Fibroblast of the conjunctiva (primary cell): ENCODE measurements at regions not wholly inside any gene's neighbourhood (a gene's known extent, or its start where the extent isn't known, plus 50 kb on each side); places are given as distances from the start of the nearest gene placed in this dataset.

ENCODE experiments used
- DNase-seq: peaks from one replicate; pipeline ENCODE4 v3.0.0-alpha.2; 2010; ENCODE audit warnings: low read depth

GRCh38 chr2:120828829-120829632 is 93.4 kb downstream of the GLI2 start:
- no peak for DNase-seq

DNA sequence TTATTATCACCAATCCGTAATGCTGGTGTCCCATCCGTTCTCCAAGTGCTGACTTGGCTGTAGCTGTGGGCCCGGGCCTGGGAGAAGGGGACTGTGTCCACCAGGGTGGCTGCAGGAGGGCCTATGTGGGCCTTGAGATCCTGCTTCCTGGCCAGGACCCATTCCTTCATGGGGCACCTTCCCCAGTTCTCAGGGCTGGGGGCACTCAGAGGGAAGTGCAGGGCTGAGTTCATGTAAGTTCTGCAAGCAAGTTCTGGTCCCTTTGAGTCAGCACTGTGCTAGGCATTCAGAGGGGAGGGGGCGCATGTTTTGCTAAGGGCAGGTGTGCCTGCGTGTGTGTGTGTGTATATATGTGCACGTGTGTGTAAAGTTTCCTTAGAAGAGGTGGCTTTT is 94.0 kb downstream of the GLI2 start:
- no peak for DNase-seq

- DNase-seq: no peak
These were observed 94.6 kb downstream of the GLI2 start for GRCh38 chr2:120830096-120830830.

GRCh38 chr2:120831086-120831485 is 95.4 kb downstream of the GLI2 start:
- no peak for DNase-seq

DNA sequence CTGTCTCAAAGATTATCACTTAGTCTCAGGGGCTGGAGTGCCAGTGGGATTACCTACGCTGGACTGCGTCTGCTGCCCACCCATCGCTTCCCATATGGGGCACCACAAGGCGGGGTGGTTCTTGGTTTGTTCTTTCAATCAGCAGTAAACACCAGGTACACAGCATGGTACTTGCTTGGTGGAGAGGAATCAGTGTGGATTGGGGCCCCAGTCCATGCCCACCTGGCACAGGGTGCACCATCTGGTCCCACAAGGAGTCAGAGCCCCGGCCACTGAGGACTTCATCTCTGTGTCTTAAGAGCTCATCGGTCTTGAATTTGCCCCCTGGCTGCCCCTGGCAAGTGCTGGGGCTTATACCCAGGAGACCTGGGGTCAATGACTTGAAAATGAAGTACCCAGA is 96.2 kb downstream of the GLI2 start:
- no peak for DNase-seq

DNA sequence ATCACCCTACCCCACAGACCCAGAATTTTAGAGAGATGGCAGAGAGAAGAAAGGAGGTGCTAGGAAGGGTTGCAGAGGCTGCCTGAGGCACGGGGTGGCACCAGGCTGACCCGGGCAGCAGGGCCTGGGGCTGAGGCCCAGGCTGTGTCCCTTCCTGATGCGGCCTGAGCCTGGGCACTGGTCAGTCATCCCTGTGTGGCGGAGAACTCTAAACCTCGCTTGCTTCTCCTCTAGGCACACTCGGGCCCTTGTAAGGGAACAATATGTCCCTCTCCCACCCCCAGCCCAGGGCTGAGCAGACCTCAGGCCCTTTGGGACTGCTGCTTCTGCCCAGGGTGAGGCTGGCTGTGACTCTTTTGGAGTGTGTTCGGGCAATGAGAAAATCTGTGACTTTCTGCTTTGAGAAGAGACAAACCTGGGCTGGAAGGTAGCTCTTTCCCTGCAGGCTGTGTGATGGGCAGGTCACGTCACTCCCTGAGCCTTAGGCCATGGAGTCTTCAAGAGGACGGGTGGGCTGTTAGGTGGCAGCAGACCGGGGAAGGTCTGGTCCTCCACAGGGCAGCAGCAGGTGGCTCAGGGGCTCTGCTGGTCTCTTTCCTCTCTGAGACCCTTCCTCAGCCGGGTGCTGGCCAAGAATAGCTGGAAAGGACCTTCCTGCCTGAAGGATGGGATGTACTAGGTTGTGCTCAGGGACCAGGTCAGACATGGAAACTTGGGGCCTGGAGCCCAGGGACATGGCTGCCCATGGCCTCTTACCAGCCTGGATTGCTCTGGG is 96.8 kb downstream of the GLI2 start:
- DNase-seq: no peak

GRCh38 chr2:120833127-120833675 is 97.5 kb downstream of the GLI2 start:
- DNase-seq: no peak

GRCh38 chr2:120834206-120834605 is 98.5 kb downstream of the GLI2 start:
- DNase-seq: no peak

GRCh38 chr2:120836281-120836680 is 100.6 kb downstream of the GLI2 start:
- DNase-seq: no peak

- DNase-seq: no peak
These were observed 105.3 kb downstream of the GLI2 start for GRCh38 chr2:120840795-120841487.

DNA sequence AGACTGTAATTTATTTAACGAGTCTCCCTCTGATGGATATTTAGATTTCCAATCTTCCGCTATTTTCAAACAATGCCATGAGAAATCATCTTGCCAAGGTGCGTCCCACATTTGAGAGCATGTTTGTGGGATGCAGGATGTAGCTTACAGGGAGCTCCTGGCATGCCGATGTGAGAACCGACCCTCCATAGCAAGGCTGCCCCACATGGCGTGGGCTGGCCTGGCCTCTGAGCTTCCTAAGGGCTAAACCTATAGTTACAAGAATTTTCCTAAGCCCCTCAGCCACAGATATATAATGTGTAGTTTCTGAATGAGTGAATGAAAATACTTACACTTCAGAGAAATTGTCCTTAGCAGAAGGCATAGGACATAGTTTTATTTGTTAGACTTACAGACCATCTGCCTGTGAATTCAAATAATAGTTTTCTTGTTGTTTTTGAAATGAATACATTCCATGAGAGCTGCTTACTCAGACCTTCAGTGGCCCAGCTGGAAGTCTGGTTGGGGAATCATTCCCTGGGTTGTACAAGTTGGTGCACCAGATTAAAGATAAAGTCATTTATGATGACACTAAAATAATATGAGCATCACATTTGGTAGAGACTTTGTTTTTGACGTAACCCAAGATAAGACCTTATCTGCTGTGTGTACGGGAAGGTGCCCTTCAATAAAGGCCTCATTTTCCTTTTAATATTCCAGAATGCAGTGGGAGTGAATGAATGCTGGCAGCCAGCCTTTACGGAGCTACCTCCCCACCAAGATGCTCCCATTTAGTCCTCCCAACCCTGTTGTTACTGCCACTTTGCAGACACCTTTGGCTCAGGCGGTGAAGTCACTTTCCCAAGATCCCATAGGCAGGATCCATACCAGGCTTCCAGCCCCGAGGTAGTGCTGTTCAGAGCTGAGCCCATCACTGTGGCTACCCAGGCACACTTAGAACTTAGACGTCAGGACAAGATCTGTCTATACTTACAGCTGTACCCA is 107.1 kb downstream of the GLI2 start:
- DNase-seq: no peak

- DNase-seq: no peak
These were observed 108.5 kb downstream of the GLI2 start for GRCh38 chr2:120844070-120844738.

DNA sequence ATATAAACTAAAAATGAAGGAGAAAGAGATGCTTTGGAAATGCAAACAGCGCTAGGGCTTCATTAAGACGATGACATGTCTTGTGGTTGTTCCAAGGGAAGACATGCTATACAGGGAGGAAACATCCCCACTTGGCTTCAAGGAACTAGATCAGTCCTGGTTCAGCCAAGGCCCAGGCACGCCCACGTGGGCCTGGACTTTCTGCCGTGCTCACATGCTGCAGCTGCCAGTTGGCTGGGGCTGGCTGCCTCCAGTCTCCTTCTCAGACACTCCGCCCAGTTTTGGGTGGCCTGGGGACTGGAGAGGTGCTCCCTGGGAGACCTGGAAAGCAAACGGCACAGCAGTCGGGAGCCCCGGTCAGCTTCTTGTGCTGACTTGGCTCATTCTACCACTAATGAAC is 109.6 kb downstream of the GLI2 start:
- DNase-seq: no peak

GRCh38 chr2:120846406-120847095 is 110.9 kb downstream of the GLI2 start:
- no peak for DNase-seq

DNA sequence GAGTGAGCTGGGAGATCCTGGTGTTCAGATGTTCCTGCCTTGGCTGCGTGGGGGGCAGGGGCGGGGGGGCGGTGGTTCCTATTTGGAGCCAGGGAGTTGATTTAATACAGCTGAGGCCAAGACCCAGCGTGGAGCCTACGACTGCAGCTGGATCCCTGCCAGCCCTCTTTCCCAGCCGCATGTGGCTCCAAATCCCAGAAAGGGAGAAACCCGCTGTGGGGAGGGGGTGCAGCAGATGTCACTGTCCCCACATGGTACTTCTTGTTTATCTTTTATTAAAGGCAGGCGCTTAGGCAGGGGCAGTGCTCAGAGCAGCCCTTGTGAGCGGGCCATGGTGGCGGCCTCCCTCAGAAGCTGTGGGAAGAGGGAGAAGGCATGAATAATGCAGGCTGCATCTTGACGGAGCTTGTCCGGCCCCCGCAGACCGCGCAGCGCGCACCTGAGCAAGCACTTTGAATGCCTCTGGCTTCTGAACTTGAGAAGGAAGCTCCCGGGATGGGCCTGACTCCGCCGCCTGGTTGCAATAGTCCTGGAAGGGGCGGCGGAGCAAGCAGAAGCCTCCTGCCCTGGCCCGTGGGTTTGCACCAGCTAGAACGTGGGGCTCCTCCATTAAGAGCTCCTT is 112.1 kb downstream of the GLI2 start:
- no peak for DNase-seq

DNA sequence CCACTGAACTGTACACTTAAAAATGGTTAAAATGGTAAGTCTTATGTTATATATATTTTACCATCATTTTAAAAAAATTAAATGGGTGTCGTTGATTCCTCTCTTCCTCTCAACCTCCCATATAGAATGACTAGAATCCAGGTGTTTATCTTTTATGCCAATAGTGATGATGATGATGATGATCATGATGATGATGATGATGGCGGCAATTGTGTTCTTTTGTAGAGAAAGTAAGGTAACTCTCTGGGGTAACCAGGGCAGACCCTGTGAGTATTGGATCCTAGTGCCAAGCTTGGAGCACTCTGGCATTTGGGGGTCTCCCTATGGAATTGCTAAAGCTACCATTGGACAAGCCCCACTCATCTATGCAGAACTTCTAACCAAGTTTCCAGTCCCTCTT is 113.6 kb downstream of the GLI2 start:
- DNase-seq: no peak

DNA sequence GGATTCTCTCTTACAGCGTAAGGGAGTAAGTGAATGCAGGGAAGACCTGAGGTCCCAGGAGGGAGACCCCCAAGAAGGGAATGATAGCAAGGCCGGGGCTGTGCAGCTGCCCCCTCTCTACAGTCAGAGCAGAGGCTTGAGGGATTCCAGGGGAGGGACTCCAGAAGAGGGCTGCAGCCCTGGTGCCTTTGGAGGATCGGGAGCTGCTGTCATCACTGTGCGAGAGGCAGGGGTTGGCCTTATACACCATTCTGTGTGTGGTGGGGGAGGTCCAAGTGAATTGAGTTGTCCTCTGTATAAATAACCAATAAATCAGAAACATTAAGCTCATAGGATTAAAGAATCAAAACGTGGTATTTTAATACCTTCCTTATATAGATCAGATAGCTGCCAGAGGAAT is 114.9 kb downstream of the GLI2 start:
- DNase-seq: no peak

GRCh38 chr2:120851116-120851773 is 115.6 kb downstream of the GLI2 start:
- DNase-seq: no peak
